DOHH2 (cell line): ENCODE measurements at regions not wholly inside any gene's neighbourhood (a gene's known extent, or its start where the extent isn't known, plus 50 kb on each side); places are given as distances from the start of the nearest gene placed in this dataset.

ENCODE experiments used
- EZH2phosphoT487 ChIP-seq: fragments of 200-600 bp; sonication (generic); IDR thresholded peaks from 2 replicates; pipeline ENCODE4 v1.6.1; 2017; ENCODE audit warnings: borderline replicate concordance, mild to moderate bottlenecking, antibody characterized with exemption, low read length, moderate library complexity, mixed read lengths
- TF ChIP-seq, protein P1 (sequence below): fragments of 200-600 bp; sonication (generic); IDR thresholded peaks from one replicate; pipeline ENCODE4 v1.5.1; 2014; ENCODE audit warnings: antibody characterized with exemption, mild to moderate bottlenecking, low read depth, low read length; ENCODE audit not compliant: poor library complexity, severe bottlenecking

GRCh38 chr3:154656486-154656885, 226.5 kb upstream of the GPR149 start:
- no peak for TF ChIP-seq EZH2phosphoT487
- TF ChIP-seq, protein P1, sequence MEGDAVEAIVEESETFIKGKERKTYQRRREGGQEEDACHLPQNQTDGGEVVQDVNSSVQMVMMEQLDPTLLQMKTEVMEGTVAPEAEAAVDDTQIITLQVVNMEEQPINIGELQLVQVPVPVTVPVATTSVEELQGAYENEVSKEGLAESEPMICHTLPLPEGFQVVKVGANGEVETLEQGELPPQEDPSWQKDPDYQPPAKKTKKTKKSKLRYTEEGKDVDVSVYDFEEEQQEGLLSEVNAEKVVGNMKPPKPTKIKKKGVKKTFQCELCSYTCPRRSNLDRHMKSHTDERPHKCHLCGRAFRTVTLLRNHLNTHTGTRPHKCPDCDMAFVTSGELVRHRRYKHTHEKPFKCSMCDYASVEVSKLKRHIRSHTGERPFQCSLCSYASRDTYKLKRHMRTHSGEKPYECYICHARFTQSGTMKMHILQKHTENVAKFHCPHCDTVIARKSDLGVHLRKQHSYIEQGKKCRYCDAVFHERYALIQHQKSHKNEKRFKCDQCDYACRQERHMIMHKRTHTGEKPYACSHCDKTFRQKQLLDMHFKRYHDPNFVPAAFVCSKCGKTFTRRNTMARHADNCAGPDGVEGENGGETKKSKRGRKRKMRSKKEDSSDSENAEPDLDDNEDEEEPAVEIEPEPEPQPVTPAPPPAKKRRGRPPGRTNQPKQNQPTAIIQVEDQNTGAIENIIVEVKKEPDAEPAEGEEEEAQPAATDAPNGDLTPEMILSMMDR, result no peak
